ENCODE measurements at regions not wholly inside any gene's neighbourhood (a gene's known extent, or its start where the extent isn't known, plus 50 kb on each side); places are given as distances from the start of the nearest gene placed in this dataset.

- TF ChIP-seq CTCF (IDR thresholded peaks at IDR 0.05), result no peak
- no peak for TF ChIP-seq POLR2A (IDR thresholded peaks at IDR 0.05)
Measured at GRCh38 chr15:47415539-47415971, 301.8 kb upstream of the SEMA6D start.

Measured in uterus (tissue), 2 donors.